ENCODE measurements at regions not wholly inside any gene's neighbourhood (a gene's known extent, or its start where the extent isn't known, plus 50 kb on each side); places are given as distances from the start of the nearest gene placed in this dataset.

DNA sequence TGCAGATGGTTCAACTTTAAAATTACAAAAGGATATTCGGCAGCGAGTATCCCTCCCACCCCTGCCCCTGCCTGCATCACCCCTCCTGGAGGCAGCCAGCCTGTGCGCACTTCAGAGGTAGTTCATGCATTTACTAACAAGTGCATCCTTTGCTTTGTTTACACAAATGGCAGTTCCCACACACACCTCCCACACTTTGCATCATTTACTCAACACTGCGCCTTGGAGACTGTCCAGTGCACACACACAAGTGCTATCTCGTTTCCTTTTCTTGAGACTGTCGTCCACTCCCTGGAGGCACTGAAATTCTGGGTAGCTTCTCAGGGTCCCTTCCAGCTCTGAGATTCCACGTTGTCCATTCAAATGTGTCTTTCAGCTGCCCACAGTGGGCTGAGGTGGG lies 53.1 kb upstream of the VSX1 start:
- no peak for DNase-seq (ENCODE audit: low spot score)

DNA sequence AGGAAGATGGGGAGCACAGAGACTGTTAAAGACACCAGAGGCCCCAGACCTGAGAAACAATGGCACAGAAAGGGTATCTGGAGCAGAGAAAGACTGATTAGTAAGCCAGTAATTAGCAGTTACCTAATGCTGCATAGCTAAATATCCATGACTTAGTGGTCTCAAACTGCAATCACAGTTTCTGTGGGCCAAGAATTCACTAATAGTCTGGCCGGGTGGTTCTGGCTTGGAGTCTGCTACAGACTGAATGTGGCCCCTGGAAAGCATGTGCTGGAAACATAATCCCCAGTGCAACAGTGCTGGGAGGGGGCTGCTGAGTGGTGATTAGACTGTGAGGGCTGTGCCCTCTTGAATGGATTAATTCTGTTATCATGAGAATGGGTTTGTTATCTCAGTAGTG lies 54.1 kb upstream of the VSX1 start:
- no peak for DNase-seq (ENCODE audit: low spot score)

DNA sequence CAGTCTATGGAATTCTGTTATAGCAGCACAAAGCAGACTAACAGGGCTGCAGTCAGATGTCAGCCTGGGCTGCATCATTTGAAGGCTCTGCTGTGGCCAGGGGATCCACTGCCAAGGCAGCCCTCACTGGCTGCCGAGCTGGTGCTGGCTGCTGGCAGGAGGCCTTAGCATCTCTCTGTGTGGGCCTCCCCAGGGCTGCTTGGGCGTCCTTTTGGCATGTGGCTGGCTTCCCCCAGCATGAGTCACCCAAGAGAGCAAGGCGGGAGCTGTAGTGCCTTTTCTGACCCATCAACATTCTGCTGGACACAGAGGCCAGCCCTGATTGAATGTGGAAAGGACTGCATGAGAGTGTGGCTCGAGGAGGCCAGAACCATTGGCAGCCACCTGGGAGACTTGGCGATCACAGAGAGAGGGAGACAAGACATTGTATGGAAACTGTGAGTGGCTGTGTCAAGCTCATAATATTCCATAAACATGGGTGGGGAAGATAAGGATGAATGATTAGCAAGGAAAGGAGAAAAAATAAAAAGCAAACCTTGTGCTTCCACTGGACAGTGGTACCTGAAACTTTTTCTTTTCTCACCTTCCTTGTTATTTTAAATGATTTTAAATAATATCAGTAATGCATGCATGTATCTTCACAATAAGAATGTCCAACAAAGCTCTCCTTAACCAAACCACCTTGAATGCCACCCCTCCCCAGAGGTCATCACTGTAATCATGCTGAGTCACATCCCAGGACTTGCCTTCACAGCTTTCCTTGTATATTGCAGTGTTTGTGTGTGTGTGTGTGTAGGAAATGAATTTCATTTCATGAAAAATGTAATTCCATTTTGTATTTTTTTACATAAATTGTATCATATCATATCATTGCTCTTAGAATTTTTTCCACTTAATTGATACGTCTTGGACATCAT lies 55.0 kb upstream of the VSX1 start:
- peak; percentile 66 for DNase-seq (ENCODE audit: low spot score)

DNA sequence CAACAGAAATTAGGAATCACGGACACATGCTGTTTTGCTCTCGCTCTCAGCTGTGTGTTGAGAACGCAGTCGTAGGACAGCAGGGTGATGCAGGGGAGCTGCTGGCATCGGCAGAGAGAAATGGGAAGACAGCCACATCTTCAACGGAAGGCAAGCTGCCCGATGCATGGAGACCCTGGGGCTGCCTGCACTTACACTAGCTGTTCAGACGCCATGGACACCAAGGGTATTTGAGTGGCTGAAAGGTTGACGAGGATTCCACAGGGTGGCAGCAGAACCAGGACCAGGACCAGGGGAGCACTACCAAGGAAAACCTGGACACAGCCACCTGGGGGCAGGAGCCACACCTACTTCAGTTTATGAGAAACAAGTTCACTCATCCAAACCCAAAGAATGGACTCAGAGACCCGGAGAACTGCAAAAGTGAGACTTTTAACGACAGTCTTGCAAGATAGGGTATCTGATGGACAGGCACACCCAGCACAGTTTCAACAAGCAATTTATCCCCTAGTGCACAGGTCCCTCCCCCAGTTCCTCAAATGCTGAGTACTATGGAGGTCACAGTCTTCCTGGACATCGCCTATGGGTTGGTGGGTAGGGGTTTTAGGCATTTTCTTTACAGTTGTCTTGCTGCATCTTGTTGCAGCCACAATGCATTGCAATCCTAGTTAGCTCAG lies 56.3 kb upstream of the ENTPD6 start:
- peak; percentile 78 for DNase-seq (ENCODE audit: low spot score)

DNA sequence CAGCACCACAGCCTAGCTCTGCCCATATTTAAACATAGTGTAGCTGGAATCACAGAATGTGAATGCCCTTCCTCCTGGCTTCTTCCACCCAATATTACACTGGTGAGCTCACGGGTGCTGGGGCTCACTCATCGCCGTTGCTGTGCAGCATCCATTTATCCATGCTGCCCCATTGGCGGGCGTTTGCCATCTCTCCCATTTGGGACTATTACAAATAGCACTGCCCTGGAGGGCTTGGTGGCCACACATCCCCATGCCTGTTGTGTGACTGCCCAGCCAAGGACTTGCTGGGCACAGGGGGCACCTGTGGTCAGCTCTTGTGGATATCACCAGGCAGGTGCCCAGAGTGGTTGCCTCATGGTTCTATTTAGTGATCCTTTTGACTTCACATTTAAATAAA lies 54.5 kb upstream of the ENTPD6 start:
- DNase-seq (ENCODE audit: low spot score), result no peak

GRCh38 chr20:25142435-25142834 lies 53.1 kb upstream of the ENTPD6 start:
- no peak for DNase-seq (ENCODE audit: low spot score)

- DNase-seq (ENCODE audit: low spot score), result peak; percentile 65
These were observed 50.4 kb upstream of the ENTPD6 start for GRCh38 chr20:25145131-25145530.
